ENCODE measurements at regions not wholly inside any gene's neighbourhood (a gene's known extent, or its start where the extent isn't known, plus 50 kb on each side); places are given as distances from the start of the nearest gene placed in this dataset.
"Not testable (repeated sequence)": the region's sequence is repeated elsewhere in the genome, so short reads cannot be mapped to it uniquely, and the experiment has no call there.

DNA sequence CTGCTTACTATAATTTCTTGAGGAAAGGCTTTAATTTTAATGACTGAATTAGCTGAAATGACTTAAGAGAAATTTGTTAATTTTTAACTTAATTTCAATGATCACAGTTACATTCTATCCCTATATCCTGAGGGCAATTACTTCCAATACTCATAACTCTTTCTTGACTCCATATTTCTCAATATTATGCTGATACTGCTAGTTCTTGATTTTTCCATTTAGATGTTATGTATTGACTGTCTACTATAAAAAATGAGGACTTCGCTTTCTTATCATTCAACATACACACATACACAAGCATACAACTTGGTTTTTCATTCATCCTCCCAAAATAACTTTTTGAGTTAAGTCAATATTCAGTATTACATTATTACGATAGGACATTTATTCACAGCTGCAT lies 176.2 kb downstream of the PHLDA1 start:
- DNase-seq: no peak
- CTCF ChIA-PET: no interaction called here
- POLR2A ChIA-PET (ENCODE audit: unreplicated experiment): no interaction called here
- H3K9ac ChIP-seq (ENCODE audit: low read length): no peak overlapping the region
- H3K36me3 ChIP-seq (ENCODE audit: low read depth, low read length): no peaks in the 10 kb centered on the region
- no peaks in the 10 kb centered on the region for H3K9me2 ChIP-seq (replicated peaks; ENCODE audit: low read length)
- no peak overlapping the region for H3K4me3 ChIP-seq (ENCODE audit: low read length)
- no peak for TF ChIP-seq CTCF (conservative IDR thresholded peaks at IDR 0.05; ENCODE audit: low read depth, low read length)
- no peak for TF ChIP-seq EZH2 (IDR thresholded peaks at IDR 0.05; ENCODE audit: low read length, unreplicated experiment)
- no peak for TF ChIP-seq EZH2phosphoT487 (IDR thresholded peaks at IDR 0.05; ENCODE audit: borderline replicate concordance, low read length)
- intact Hi-C loops (cut with micrococcal nuclease): no loop called here
- no peak for ATAC-seq
- H3K4me1 ChIP-seq (ENCODE audit: insufficient read depth, low read length): peaks cover 42% of the 10 kb centered on the region
- H3F3A ChIP-seq (ENCODE audit: low read length, unreplicated experiment): no peaks in the 10 kb centered on the region
- H3K27me3 ChIP-seq (ENCODE audit: low read length): no peaks in the 10 kb centered on the region
- H3K27ac ChIP-seq (ENCODE audit: low read length): no peak overlapping the region
- H3K9me3 ChIP-seq (ENCODE audit: low read length): no peaks in the 10 kb centered on the region
- H3K4me2 ChIP-seq (ENCODE audit: low read length): no peak overlapping the region
- no TSS peak for BruUV-seq (replicated peaks)
- H3K79me2 ChIP-seq (ENCODE audit: low read length): no peaks in the 10 kb centered on the region
- H4K20me1 ChIP-seq (ENCODE audit: low read length): no peaks in the 10 kb centered on the region
- no peak overlapping the region for H2AFZ ChIP-seq (ENCODE audit: low read length)

GRCh38 chr12:75854681-75855309 lies 176.8 kb downstream of the PHLDA1 start:
- ATAC-seq (no peak), DNase-seq (no peak)
- ChIA-PET POLR2A (ENCODE audit: unreplicated experiment) (no interaction called here), CTCF (no interaction called here)
- no TSS peak for BruUV-seq (replicated peaks)
- Histone ChIP-seq H3K36me3 (ENCODE audit: low read depth, low read length) (no peaks in the 10 kb centered on the region), H3K27ac (ENCODE audit: low read length) (no peak overlapping the region), H3K4me1 (ENCODE audit: insufficient read depth, low read length) (peaks cover 43% of the 10 kb centered on the region), H3K4me3 (ENCODE audit: low read length) (no peak overlapping the region), H3F3A (ENCODE audit: low read length, unreplicated experiment) (no peaks in the 10 kb centered on the region), H3K4me2 (ENCODE audit: low read length) (no peak overlapping the region), H2AFZ (ENCODE audit: low read length) (no peak overlapping the region), H4K20me1 (ENCODE audit: low read length) (no peaks in the 10 kb centered on the region), H3K27me3 (ENCODE audit: low read length) (no peaks in the 10 kb centered on the region), H3K79me2 (ENCODE audit: low read length) (no peaks in the 10 kb centered on the region), H3K9me2 (replicated peaks; ENCODE audit: low read length) (no peaks in the 10 kb centered on the region), H3K9ac (ENCODE audit: low read length) (no peak overlapping the region), H3K9me3 (ENCODE audit: low read length) (no peaks in the 10 kb centered on the region)
- intact Hi-C loops (cut with micrococcal nuclease): no loop called here
- no peak for TF ChIP-seq EZH2 (IDR thresholded peaks at IDR 0.05; ENCODE audit: low read length, unreplicated experiment)
- TF ChIP-seq CTCF (conservative IDR thresholded peaks at IDR 0.05; ENCODE audit: low read depth, low read length): no peak

- H3F3A ChIP-seq (ENCODE audit: low read length, unreplicated experiment); H2AFZ ChIP-seq (ENCODE audit: low read length); H3K27me3 ChIP-seq (ENCODE audit: low read length); H3K4me2 ChIP-seq (ENCODE audit: low read length); H3K27ac ChIP-seq (ENCODE audit: low read length); H4K20me1 ChIP-seq (ENCODE audit: low read length); DNase-seq; H3K9me2 ChIP-seq (replicated peaks; ENCODE audit: low read length); H3K79me2 ChIP-seq (ENCODE audit: low read length); intact Hi-C loops (cut with micrococcal nuclease); CTCF ChIA-PET; POLR2A ChIA-PET (ENCODE audit: unreplicated experiment); H3K9ac ChIP-seq (ENCODE audit: low read length); ATAC-seq; H3K4me3 ChIP-seq (ENCODE audit: low read length); H3K36me3 ChIP-seq (ENCODE audit: low read depth, low read length); BruUV-seq (replicated peaks); H3K9me3 ChIP-seq (ENCODE audit: low read length): not testable (repeated sequence)
- H3K4me1 ChIP-seq (ENCODE audit: insufficient read depth, low read length): peaks cover 43% of the 10 kb centered on the region
Measured at GRCh38 chr12:75854137-75854536, 177.4 kb downstream of the PHLDA1 start.

Data from PC-3 (cell line).